ENCODE measurements at regions not wholly inside any gene's neighbourhood (a gene's known extent, or its start where the extent isn't known, plus 50 kb on each side); places are given as distances from the start of the nearest gene placed in this dataset.

- TF ChIP-seq CTCF (conservative IDR thresholded peaks at IDR 0.05; ENCODE audit: control insufficient read depth, insufficient read depth, low read depth, low read length), result no peak
- no peak overlapping the region for H3K4me3 ChIP-seq (ENCODE audit: control insufficient read depth, low read depth, low read length)
- DNase-seq (ENCODE audit: low read depth), result no peak
Observed at GRCh38 chr9:86639899-86640379, 285.7 kb upstream of the TUT7 start.

GRCh38 chr9:86639287-86639686, 285.1 kb upstream of the TUT7 start:
- no peak for DNase-seq (ENCODE audit: low read depth)
- H3K4me3 ChIP-seq (ENCODE audit: control insufficient read depth, low read depth, low read length), result no peak overlapping the region
- no peak for TF ChIP-seq CTCF (conservative IDR thresholded peaks at IDR 0.05; ENCODE audit: control insufficient read depth, insufficient read depth, low read depth, low read length)

GRCh38 chr9:86638109-86638508, 283.9 kb upstream of the TUT7 start:
- DNase-seq (ENCODE audit: low read depth), result no peak
- no peak overlapping the region for H3K4me3 ChIP-seq (ENCODE audit: control insufficient read depth, low read depth, low read length)
- no peak for TF ChIP-seq CTCF (conservative IDR thresholded peaks at IDR 0.05; ENCODE audit: control insufficient read depth, insufficient read depth, low read depth, low read length)

GRCh38 chr9:86637515-86637914, 283.3 kb upstream of the TUT7 start:
- H3K4me3 ChIP-seq (ENCODE audit: control insufficient read depth, low read depth, low read length), result no peak overlapping the region
- TF ChIP-seq CTCF (conservative IDR thresholded peaks at IDR 0.05; ENCODE audit: control insufficient read depth, insufficient read depth, low read depth, low read length), result peak; percentile 77
- peak; percentile 58 for DNase-seq (ENCODE audit: low read depth)

GRCh38 chr9:86636519-86636918, 282.3 kb upstream of the TUT7 start:
- no peak overlapping the region for H3K4me3 ChIP-seq (ENCODE audit: control insufficient read depth, low read depth, low read length)
- DNase-seq (ENCODE audit: low read depth), result no peak
- TF ChIP-seq CTCF (conservative IDR thresholded peaks at IDR 0.05; ENCODE audit: control insufficient read depth, insufficient read depth, low read depth, low read length), result no peak

- no peak for DNase-seq (ENCODE audit: low read depth)
- no peak overlapping the region for H3K4me3 ChIP-seq (ENCODE audit: control insufficient read depth, low read depth, low read length)
- TF ChIP-seq CTCF (conservative IDR thresholded peaks at IDR 0.05; ENCODE audit: control insufficient read depth, insufficient read depth, low read depth, low read length), result no peak
Observed at GRCh38 chr9:86636038-86636437, 281.8 kb upstream of the TUT7 start.

GRCh38 chr9:86634501-86634900, 280.3 kb upstream of the TUT7 start:
- no peak for TF ChIP-seq CTCF (conservative IDR thresholded peaks at IDR 0.05; ENCODE audit: control insufficient read depth, insufficient read depth, low read depth, low read length)
- no peak overlapping the region for H3K4me3 ChIP-seq (ENCODE audit: control insufficient read depth, low read depth, low read length)
- DNase-seq (ENCODE audit: low read depth), result no peak
